Naive thymus-derived CD8-positive, alpha-beta T cell (primary cell): ENCODE measurements at regions not wholly inside any gene's neighbourhood (a gene's known extent, or its start where the extent isn't known, plus 50 kb on each side); places are given as distances from the start of the nearest gene placed in this dataset.
A peak's percentile ranks its signal among the peaks of the same experiment; 100 is the strongest.
"Not testable (repeated sequence)": the region's sequence is repeated elsewhere in the genome, so short reads cannot be mapped to it uniquely, and the experiment has no call there.

Experiments
- ATAC-seq, 2 donors: fragments of 150-1000 bp; cut with Tn5 transposase in 1 of 2; sonication (Bioruptor Pico), chemical (Tn5 transposase) in 1 of 2; 1 replicate in 1 of 2; 2 replicates in 1 of 2; pipeline ENCODE4 v1.10.0; 2021; ENCODE audit warnings: mild to moderate bottlenecking in 2 of 2, moderate library complexity in 2 of 2
- POLR2A ChIA-PET: fragments of 350-600 bp; sonication (Branson Sonifier 250); formaldehyde crosslinking; loops from one replicate; lab custom pipeline; 2021; ENCODE audit warnings: antibody characterized with exemption; lab: Charles Lee
- DNase-seq, 10 donors: peaks; one replicate each; pipeline versions ENCODE4 v3.0.0 to v3.0.0-alpha.2; 2020 to 2022
- H3K27ac Mint-ChIP-seq, 10 donors: one replicate each; pipeline ENCODE4 v1.8.0; 2020 to 2022; ENCODE audit warnings: mild to moderate bottlenecking in 10 of 10, mixed read lengths in 10 of 10, moderate library complexity in 4 of 10, inconsistent platforms in 1 of 10
- H3K27me3 Mint-ChIP-seq, 5 donors: one replicate each; pipeline ENCODE4 v1.8.0; 2021 to 2022; ENCODE audit warnings: mixed read lengths in 5 of 5
- H3K36me3 Mint-ChIP-seq, 3 donors: one replicate each; pipeline ENCODE4 v1.8.0; 2020 to 2022; ENCODE audit warnings: mixed read lengths in 3 of 3, mild to moderate bottlenecking in 2 of 3, inconsistent platforms in 1 of 3
- H3K4me1 Mint-ChIP-seq, 4 donors: one replicate each; pipeline ENCODE4 v1.8.0; 2021 to 2022; ENCODE audit warnings: mixed read lengths in 4 of 4
- H3K4me3 Mint-ChIP-seq, 10 donors: one replicate each; pipeline ENCODE4 v1.8.0; 2020 to 2022; ENCODE audit warnings: mild to moderate bottlenecking in 10 of 10, mixed read lengths in 10 of 10, moderate library complexity in 6 of 10, inconsistent platforms in 1 of 10
- H3K9me3 Mint-ChIP-seq, 9 donors: one replicate each; pipeline ENCODE4 v1.8.0; 2020 to 2022; ENCODE audit warnings: mixed read lengths in 9 of 9, mild to moderate bottlenecking in 3 of 9, inconsistent platforms in 1 of 9, moderate library complexity in 1 of 9

- Mint-ChIP-seq H3K36me3 (no peaks in the 10 kb centered on the region), H3K9me3 (peaks cover 0 to 17% (median 2%) of the 10 kb centered on the region in 9 donors), H3K4me1 (no peaks in the 10 kb centered on the region), H3K27ac (no peak overlapping the region), H3K4me3 (no peak overlapping the region), H3K27me3 (no peaks in the 10 kb centered on the region)
- ATAC-seq, result no peak
- no peak for DNase-seq
- POLR2A ChIA-PET, result no interaction called here
These were observed 75.3 kb upstream of the SYT10 start for GRCh38 chr12:33514893-33515292.

GRCh38 chr12:33519566-33519965, 79.9 kb upstream of the SYT10 start:
- Mint-ChIP-seq H3K27me3 (no peaks in the 10 kb centered on the region), H3K4me3 (no peak overlapping the region), H3K9me3 (peaks cover 0 to 22% (median 4%) of the 10 kb centered on the region in 9 donors), H3K27ac (no peak overlapping the region), H3K36me3 (no peaks in the 10 kb centered on the region), H3K4me1 (no peaks in the 10 kb centered on the region)
- POLR2A ChIA-PET, result no interaction called here
- no peak for ATAC-seq
- DNase-seq, result no peak

- H3K27ac Mint-ChIP-seq, POLR2A ChIA-PET, H3K27me3 Mint-ChIP-seq, ATAC-seq, H3K4me1 Mint-ChIP-seq, H3K4me3 Mint-ChIP-seq, H3K36me3 Mint-ChIP-seq: not testable (repeated sequence)
- peak in 1 of 10 donors; percentile 58 for DNase-seq
- peaks cover 0 to 33% (median 11%) of the 10 kb centered on the region in 9 donors for H3K9me3 Mint-ChIP-seq
These were observed 81.1 kb upstream of the SYT10 start for GRCh38 chr12:33520505-33521302.

DNA sequence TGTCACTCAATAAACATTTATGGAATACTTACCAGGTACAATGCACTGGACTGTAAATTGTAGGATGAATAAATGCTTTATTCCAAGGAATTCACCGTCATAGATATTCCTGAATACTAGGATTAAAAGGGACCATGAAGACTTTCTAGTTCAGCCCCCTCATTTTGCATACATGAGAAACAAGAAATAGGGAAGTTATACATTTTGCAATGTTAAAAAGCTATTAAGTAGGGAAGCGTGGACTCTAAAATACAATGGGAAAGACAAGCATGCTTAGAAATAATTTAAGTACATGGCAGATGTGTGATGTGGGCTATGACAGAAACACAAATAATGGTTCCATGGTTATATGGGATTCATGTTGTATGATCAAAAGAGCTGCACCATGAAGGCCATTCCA, 89.4 kb upstream of the SYT10 start:
- POLR2A ChIA-PET, result no interaction called here
- no peaks in the 10 kb centered on the region for H3K4me1 Mint-ChIP-seq
- H3K27ac Mint-ChIP-seq, result no peak overlapping the region
- H3K4me3 Mint-ChIP-seq, result no peak overlapping the region
- DNase-seq (no peak), ATAC-seq (no peak)
- H3K9me3 Mint-ChIP-seq, result peaks cover 0 to 30% (median 5%) of the 10 kb centered on the region in 9 donors
- no peaks in the 10 kb centered on the region for H3K27me3 Mint-ChIP-seq
- H3K36me3 Mint-ChIP-seq, result no peaks in the 10 kb centered on the region

- ATAC-seq, result no peak
- Mint-ChIP-seq H3K9me3 (peaks cover 0 to 23% (median 5%) of the 10 kb centered on the region in 9 donors), H3K27ac (no peak overlapping the region), H3K4me1 (no peaks in the 10 kb centered on the region), H3K4me3 (no peak overlapping the region), H3K36me3 (no peaks in the 10 kb centered on the region), H3K27me3 (no peaks in the 10 kb centered on the region)
- POLR2A ChIA-PET, result no interaction called here
- no peak for DNase-seq
These were observed 90.2 kb upstream of the SYT10 start for GRCh38 chr12:33529810-33530209.

DNA sequence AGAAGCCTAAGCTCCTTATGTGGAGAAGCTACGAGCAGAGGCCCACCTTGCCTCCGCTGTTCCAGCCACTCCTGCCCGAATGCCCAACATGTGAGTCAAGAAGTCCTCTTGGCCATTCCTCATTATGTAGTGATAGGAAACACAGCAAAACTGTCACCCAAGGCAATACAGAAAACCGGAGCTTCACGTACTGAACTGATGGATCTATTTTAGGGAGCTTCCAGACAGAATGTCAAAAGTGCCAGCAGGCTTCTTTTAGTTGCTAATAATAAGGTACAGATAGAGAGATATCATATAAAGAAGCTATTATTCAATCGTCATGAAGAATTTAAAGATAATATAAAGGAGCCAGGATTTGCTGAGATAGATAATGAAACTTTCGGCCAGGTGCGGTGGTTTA, 91.6 kb upstream of the SYT10 start:
- Mint-ChIP-seq H3K9me3 (peaks cover 0 to 10% (median 1%) of the 10 kb centered on the region in 9 donors), H3K4me1 (no peaks in the 10 kb centered on the region), H3K27ac (no peak overlapping the region), H3K4me3 (no peak overlapping the region), H3K36me3 (no peaks in the 10 kb centered on the region), H3K27me3 (no peaks in the 10 kb centered on the region)
- ATAC-seq (no peak), DNase-seq (no peak)
- POLR2A ChIA-PET, result no interaction called here

GRCh38 chr12:33533527-33533926, 93.9 kb upstream of the SYT10 start:
- no peak overlapping the region for H3K27ac Mint-ChIP-seq
- no peaks in the 10 kb centered on the region for H3K4me1 Mint-ChIP-seq
- DNase-seq (no peak), ATAC-seq (no peak)
- H3K9me3 Mint-ChIP-seq, result peaks cover 0 to 8% (median under 1%) of the 10 kb centered on the region in 9 donors
- H3K4me3 Mint-ChIP-seq, result no peak overlapping the region
- no peaks in the 10 kb centered on the region for H3K36me3 Mint-ChIP-seq
- POLR2A ChIA-PET, result no interaction called here
- H3K27me3 Mint-ChIP-seq, result no peaks in the 10 kb centered on the region

- H3K4me1 Mint-ChIP-seq, result no peaks in the 10 kb centered on the region
- H3K36me3 Mint-ChIP-seq, result no peaks in the 10 kb centered on the region
- H3K4me3 Mint-ChIP-seq, result no peak overlapping the region
- POLR2A ChIA-PET, result interaction anchor here (0.6 kb wide), 1 partner anchor 506 kb away, joined by 3 read pairs; no protein-coding TSS in a partner anchor
- no peaks in the 10 kb centered on the region for H3K27me3 Mint-ChIP-seq
- H3K27ac Mint-ChIP-seq, result no peak overlapping the region
- ATAC-seq (no peak), DNase-seq (no peak)
- peaks cover 0 to 19% (median 5%) of the 10 kb centered on the region in 9 donors for H3K9me3 Mint-ChIP-seq
These were observed 96.8 kb upstream of the SYT10 start for GRCh38 chr12:33536431-33536830.

DNA sequence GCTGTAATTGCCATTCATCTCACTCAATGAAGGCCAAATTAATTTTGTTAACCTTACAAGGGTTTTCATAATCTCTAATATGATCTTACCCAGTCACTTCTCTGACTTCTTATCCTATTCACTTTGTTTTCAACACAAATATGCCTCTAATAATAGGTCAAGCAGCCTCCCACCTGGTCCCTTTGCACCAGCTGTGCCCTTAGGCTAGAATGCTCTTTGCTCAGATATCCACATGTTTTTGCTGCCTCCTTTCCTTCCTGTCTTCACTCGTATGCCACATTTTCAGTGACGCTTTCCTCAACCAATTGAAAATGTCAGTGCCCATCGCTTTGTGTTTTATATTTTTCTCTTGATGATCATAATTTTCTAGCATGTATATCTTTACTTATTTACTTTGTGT, 106.4 kb upstream of the SYT10 start:
- Mint-ChIP-seq H3K27ac (no peak overlapping the region), H3K36me3 (no peaks in the 10 kb centered on the region), H3K27me3 (no peaks in the 10 kb centered on the region), H3K9me3 (peaks cover 0 to 18% (median 3%) of the 10 kb centered on the region in 9 donors), H3K4me1 (no peaks in the 10 kb centered on the region), H3K4me3 (no peak overlapping the region)
- POLR2A ChIA-PET, result no interaction called here
- ATAC-seq, result no peak
- no peak for DNase-seq

DNA sequence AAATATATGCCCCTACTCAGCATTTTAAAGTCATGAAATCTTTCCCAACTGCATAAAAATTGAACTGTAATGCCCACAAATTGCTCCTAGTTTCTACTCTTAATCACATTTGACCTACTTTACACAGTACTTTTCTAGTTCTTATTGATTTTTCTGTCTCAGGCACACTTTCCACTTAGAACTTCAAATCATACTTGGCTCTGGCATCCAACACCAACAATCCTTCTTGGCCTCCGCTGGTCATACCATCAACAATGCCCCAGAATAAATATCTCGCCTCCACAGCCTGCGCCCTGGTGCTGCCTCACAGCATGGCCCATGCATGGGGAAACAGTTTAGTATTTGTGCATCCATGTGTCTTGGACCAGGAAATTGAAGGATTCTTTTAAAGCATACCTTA, 107.5 kb upstream of the SYT10 start:
- H3K9me3 Mint-ChIP-seq, result peaks cover 0 to 18% (median 4%) of the 10 kb centered on the region in 9 donors
- no peak overlapping the region for H3K27ac Mint-ChIP-seq
- H3K27me3 Mint-ChIP-seq, result no peaks in the 10 kb centered on the region
- POLR2A ChIA-PET, result no interaction called here
- ATAC-seq, result no peak
- no peaks in the 10 kb centered on the region for H3K36me3 Mint-ChIP-seq
- no peak overlapping the region for H3K4me3 Mint-ChIP-seq
- DNase-seq, result no peak
- no peaks in the 10 kb centered on the region for H3K4me1 Mint-ChIP-seq

- H3K27ac Mint-ChIP-seq, H3K4me3 Mint-ChIP-seq, POLR2A ChIA-PET, DNase-seq, H3K27me3 Mint-ChIP-seq, ATAC-seq, H3K36me3 Mint-ChIP-seq, H3K4me1 Mint-ChIP-seq: not testable (repeated sequence)
- H3K9me3 Mint-ChIP-seq, result peaks cover 0 to 20% (median 7%) of the 10 kb centered on the region in 9 donors
These were observed 110.6 kb upstream of the SYT10 start for GRCh38 chr12:33550214-33550613.

DNA sequence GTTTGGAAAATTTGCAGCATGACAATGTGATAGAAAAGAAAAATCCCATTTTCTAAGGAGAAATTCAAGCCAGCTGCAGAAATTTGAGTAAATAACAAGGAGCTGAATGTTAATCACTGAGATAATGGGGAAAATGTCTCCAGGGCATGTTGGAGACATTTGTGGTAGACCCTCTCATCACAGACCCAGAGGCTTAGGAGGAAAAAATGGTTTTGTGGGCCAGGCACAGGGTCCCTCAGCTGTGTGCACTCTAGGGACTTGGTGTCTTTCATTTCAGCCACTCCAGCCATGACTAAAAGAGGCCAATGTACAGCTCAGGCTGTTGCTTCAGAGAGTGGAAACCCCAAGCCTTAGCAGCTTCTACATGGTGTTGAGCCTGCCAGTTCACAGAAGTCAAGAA, 111.4 kb upstream of the SYT10 start:
- Mint-ChIP-seq H3K36me3 (no peaks in the 10 kb centered on the region), H3K4me3 (no peak overlapping the region), H3K27ac (no peak overlapping the region), H3K4me1 (no peaks in the 10 kb centered on the region), H3K9me3 (peaks cover 0 to 20% (median 7%) of the 10 kb centered on the region in 9 donors), H3K27me3 (no peaks in the 10 kb centered on the region)
- POLR2A ChIA-PET, result no interaction called here
- ATAC-seq (no peak), DNase-seq (no peak)

DNA sequence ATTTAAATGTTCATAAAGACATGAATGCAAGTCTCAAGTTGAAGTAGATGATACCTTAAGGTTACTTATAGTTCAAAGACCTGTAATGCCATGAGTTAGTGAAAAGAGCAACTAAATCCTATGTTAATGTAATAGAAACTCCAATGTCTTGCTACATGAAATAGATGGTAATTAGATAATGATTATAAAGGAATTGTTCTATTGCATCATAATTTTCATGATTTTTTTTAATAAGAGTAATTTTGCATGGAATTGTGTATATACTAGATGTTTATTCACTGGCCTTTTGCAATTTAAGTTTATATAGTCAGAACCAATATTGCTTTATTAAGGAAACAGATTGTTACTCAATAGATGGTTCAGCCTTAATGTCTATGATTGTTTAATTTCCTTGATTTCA, 115.5 kb upstream of the SYT10 start:
- no peaks in the 10 kb centered on the region for H3K36me3 Mint-ChIP-seq
- H3K27ac Mint-ChIP-seq, result no peak overlapping the region
- DNase-seq, result no peak
- ATAC-seq, result no peak
- H3K9me3 Mint-ChIP-seq, result peaks cover 0 to 19% (median 9%) of the 10 kb centered on the region in 9 donors
- H3K4me1 Mint-ChIP-seq, result no peaks in the 10 kb centered on the region
- no peaks in the 10 kb centered on the region for H3K27me3 Mint-ChIP-seq
- H3K4me3 Mint-ChIP-seq, result no peak overlapping the region
- POLR2A ChIA-PET, result no interaction called here
